Choroid plexus epithelial cell (primary cell): ENCODE measurements at regions not wholly inside any gene's neighbourhood (a gene's known extent, or its start where the extent isn't known, plus 50 kb on each side); places are given as distances from the start of the nearest gene placed in this dataset.
A peak's percentile ranks its signal among the peaks of the same experiment; 100 is the strongest.
"Not testable (repeated sequence)": the region's sequence is repeated elsewhere in the genome, so short reads cannot be mapped to it uniquely, and the experiment has no call there.

ENCODE experiments used
- DNase-seq: peaks from one replicate; pipeline ENCODE4 v3.0.0-alpha.2; 2010; ENCODE audit warnings: low read depth
- H3K4me3 ChIP-seq: 2 replicates; pipeline ENCODE4 v1.5.1; 2011; ENCODE audit warnings: low read depth, mild to moderate bottlenecking, control low read depth, low read length, moderate library complexity
- CTCF ChIP-seq: conservative IDR thresholded peaks from 2 replicates; pipeline ENCODE4 v1.5.1; 2011; ENCODE audit warnings: low read depth, mild to moderate bottlenecking, control low read depth, inconsistent platforms, low read length, moderate library complexity

GRCh38 chr5:116876240-116876840, 301.7 kb upstream of the SEMA6A start:
- peak; percentile 6 for DNase-seq
- no peak overlapping the region for H3K4me3 ChIP-seq
- TF ChIP-seq CTCF: no peak

- DNase-seq: peak; percentile 44
- no peak overlapping the region for H3K4me3 ChIP-seq
- TF ChIP-seq CTCF: no peak
Measured at GRCh38 chr5:116872986-116873385, 298.4 kb upstream of the SEMA6A start.

- DNase-seq: no peak
- TF ChIP-seq CTCF: no peak
- no peak overlapping the region for H3K4me3 ChIP-seq
Measured at GRCh38 chr5:116872486-116872885, 297.9 kb upstream of the SEMA6A start.

GRCh38 chr5:116867825-116868224, 293.2 kb upstream of the SEMA6A start:
- not testable (repeated sequence) for DNase-seq, H3K4me3 ChIP-seq

GRCh38 chr5:116865651-116866050, 291.0 kb upstream of the SEMA6A start:
- DNase-seq: no peak
- H3K4me3 ChIP-seq: no peak overlapping the region
- no peak for TF ChIP-seq CTCF

GRCh38 chr5:116864838-116865190, 290.2 kb upstream of the SEMA6A start:
- H3K4me3 ChIP-seq: no peak overlapping the region
- no peak for TF ChIP-seq CTCF
- DNase-seq: no peak

- peak; percentile 2 for DNase-seq
- no peak for TF ChIP-seq CTCF
- no peak overlapping the region for H3K4me3 ChIP-seq
Measured at GRCh38 chr5:116864157-116864837, 289.7 kb upstream of the SEMA6A start.
